Spleen (tissue), 7 donors: ENCODE measurements at regions not wholly inside any gene's neighbourhood (a gene's known extent, or its start where the extent isn't known, plus 50 kb on each side); places are given as distances from the start of the nearest gene placed in this dataset.

Experiments
- CTCF ChIP-seq, 11 experiments: fragments of 200-600 bp in 7 of 11; fragments of 450-650 bp in 4 of 11; sonication (generic) in 4 of 11; IDR thresholded peaks in 8 of 11; conservative IDR thresholded peaks in 3 of 11; 1 replicate in 7 of 11; 2 replicates in 4 of 11; pipeline versions ENCODE4 v1.4.0 to v1.8.0; 2016 to 2021; ENCODE audit warnings: antibody characterized with exemption in 11 of 11, inconsistent platforms in 4 of 11, mild to moderate bottlenecking in 1 of 11
- POLR2A ChIP-seq, 3 donors: fragments of 450-650 bp; IDR thresholded peaks; one replicate each; pipeline ENCODE4 v1.5.1; 2017; ENCODE audit warnings: antibody characterized with exemption in 3 of 3, mild to moderate bottlenecking in 1 of 3
- POLR2AphosphoS5 ChIP-seq, 3 donors: sonication (generic); formaldehyde crosslinking; IDR thresholded peaks; one replicate each; pipeline ENCODE4 v1.5.1; 2017; ENCODE audit warnings: antibody characterized with exemption in 3 of 3
- donor health status: DM: no; HTN: no; CAD: no; lungs with moderate emphysema.
- donor health status: DM: no; HTN: no; CAD: no.
- donor health status: DM: no; HTN: no; CAD: no.

GRCh38 chr6:93105907-93106306 lies 313.5 kb downstream of the EPHA7 start:
- TF ChIP-seq CTCF (IDR thresholded peaks at IDR 0.05 in 8 of 11, conservative IDR thresholded peaks at IDR 0.05 in 3 of 11) (no peak), POLR2A (IDR thresholded peaks at IDR 0.05) (no peak), POLR2AphosphoS5 (IDR thresholded peaks at IDR 0.05) (no peak)
